CD4-positive, alpha-beta memory T cell (primary cell): ENCODE measurements at regions not wholly inside any gene's neighbourhood (a gene's known extent, or its start where the extent isn't known, plus 50 kb on each side); places are given as distances from the start of the nearest gene placed in this dataset.
"Not testable (repeated sequence)": the region's sequence is repeated elsewhere in the genome, so short reads cannot be mapped to it uniquely, and the experiment has no call there.

ENCODE experiments used
- CTCF ChIA-PET: fragments of 350-600 bp; sonication (Branson Sonifier 250); formaldehyde crosslinking; loops from one replicate; lab custom pipeline; 2021; ENCODE audit warnings: inconsistent platforms; ENCODE audit not compliant: partially characterized antibody; lab: Charles Lee
- POLR2A ChIA-PET: fragments of 350-600 bp; sonication (Branson Sonifier 250); formaldehyde crosslinking; loops from one replicate; lab custom pipeline; 2021; ENCODE audit not compliant: partially characterized antibody; lab: Charles Lee
- DNase-seq, 5 donors: peaks; one replicate each; pipeline versions ENCODE4 v3.0.0 to v3.0.0-alpha.2; 2020 to 2022; ENCODE audit warnings: mixed read lengths in 1 of 5
- H3K27ac ChIP-seq: one replicate; pipeline ENCODE4 v1.7.0; 2013; ENCODE audit warnings: low read depth, low read length
- H3K27me3 ChIP-seq: 2 replicates; pipeline ENCODE4 v1.7.0; 2013; ENCODE audit warnings: mild to moderate bottlenecking, low read length, moderate library complexity; ENCODE audit not compliant: insufficient read depth
- H3K36me3 ChIP-seq: 2 replicates; pipeline ENCODE4 v1.7.0; 2013; ENCODE audit warnings: mild to moderate bottlenecking, low read length, moderate library complexity; ENCODE audit not compliant: insufficient read depth
- H3K4me1 ChIP-seq: 2 replicates; pipeline ENCODE4 v1.7.0; 2013; ENCODE audit warnings: mild to moderate bottlenecking, low read length, moderate library complexity; ENCODE audit not compliant: insufficient read depth
- H3K4me3 ChIP-seq, 2 donors: one replicate each; pipeline ENCODE4 v1.7.0; 2013; ENCODE audit warnings: low read length in 2 of 2, mild to moderate bottlenecking in 1 of 2
- H3K9me3 ChIP-seq, 2 donors: one replicate each; pipeline ENCODE4 v1.7.0; 2013; ENCODE audit warnings: low read length in 2 of 2, control low read depth in 1 of 2; ENCODE audit not compliant: control insufficient read depth in 1 of 2
- H3K27ac Mint-ChIP-seq, 7 donors: one replicate each; pipeline ENCODE4 v1.8.0; 2020 to 2021; ENCODE audit warnings: mixed read lengths in 7 of 7, mild to moderate bottlenecking in 6 of 7, inconsistent platforms in 3 of 7, moderate library complexity in 3 of 7
- H3K27me3 Mint-ChIP-seq, 2 donors: one replicate each; pipeline ENCODE4 v1.8.0; 2020 to 2021; ENCODE audit warnings: mixed read lengths in 2 of 2
- H3K36me3 Mint-ChIP-seq, 2 donors: one replicate each; pipeline ENCODE4 v1.8.0; 2020 to 2021; ENCODE audit warnings: mixed read lengths in 2 of 2, inconsistent platforms in 1 of 2, mild to moderate bottlenecking in 1 of 2
- H3K4me1 Mint-ChIP-seq, 4 donors: one replicate each; pipeline ENCODE4 v1.8.0; 2020 to 2021; ENCODE audit warnings: mixed read lengths in 4 of 4, mild to moderate bottlenecking in 1 of 4
- H3K4me3 Mint-ChIP-seq, 8 donors: one replicate each; pipeline ENCODE4 v1.8.0; 2020 to 2021; ENCODE audit warnings: mixed read lengths in 8 of 8, mild to moderate bottlenecking in 7 of 8, moderate library complexity in 6 of 8, inconsistent platforms in 3 of 8
- H3K9me3 Mint-ChIP-seq, 8 donors: one replicate each; pipeline ENCODE4 v1.8.0; 2020 to 2021; ENCODE audit warnings: mixed read lengths in 8 of 8, mild to moderate bottlenecking in 5 of 8, inconsistent platforms in 3 of 8, moderate library complexity in 1 of 8
- intact Hi-C: fragments of 100-400 bp; cut with micrococcal nuclease; formaldehyde crosslinking; loops from one replicate; pipeline ENCODE4 v1.15.1; 2023

DNA sequence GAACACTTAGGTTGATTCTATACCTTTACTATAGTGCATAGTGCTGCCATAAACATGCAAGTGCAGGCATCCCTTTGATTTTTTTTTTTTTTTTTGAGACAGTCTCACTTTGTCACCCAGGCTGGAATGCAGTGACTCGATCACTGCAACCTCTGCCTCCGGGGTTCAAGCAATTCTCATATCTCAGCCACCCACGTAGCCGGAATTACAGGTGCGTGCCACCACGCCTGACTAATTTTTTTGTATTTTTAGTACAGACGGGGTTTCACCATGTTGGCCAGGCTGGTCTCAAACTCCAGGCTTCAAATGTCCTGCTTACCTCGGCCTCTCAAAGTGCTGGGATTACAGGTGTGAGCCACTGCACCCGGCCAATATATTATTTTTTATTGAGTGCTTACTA, 140.0 kb upstream of the OLIG3 start:
- H3K4me3 ChIP-seq, H3K36me3 ChIP-seq, H3K27ac Mint-ChIP-seq, intact Hi-C loops, CTCF ChIA-PET, H3K27me3 Mint-ChIP-seq, POLR2A ChIA-PET, H3K4me3 Mint-ChIP-seq, H3K4me1 ChIP-seq, H3K9me3 ChIP-seq, H3K9me3 Mint-ChIP-seq, H3K36me3 Mint-ChIP-seq, H3K27me3 ChIP-seq, DNase-seq, H3K27ac ChIP-seq: not testable (repeated sequence)
- H3K4me1 Mint-ChIP-seq = peaks cover 2 to 10% (median 8%) of the 10 kb centered on the region in 4 donors

DNA sequence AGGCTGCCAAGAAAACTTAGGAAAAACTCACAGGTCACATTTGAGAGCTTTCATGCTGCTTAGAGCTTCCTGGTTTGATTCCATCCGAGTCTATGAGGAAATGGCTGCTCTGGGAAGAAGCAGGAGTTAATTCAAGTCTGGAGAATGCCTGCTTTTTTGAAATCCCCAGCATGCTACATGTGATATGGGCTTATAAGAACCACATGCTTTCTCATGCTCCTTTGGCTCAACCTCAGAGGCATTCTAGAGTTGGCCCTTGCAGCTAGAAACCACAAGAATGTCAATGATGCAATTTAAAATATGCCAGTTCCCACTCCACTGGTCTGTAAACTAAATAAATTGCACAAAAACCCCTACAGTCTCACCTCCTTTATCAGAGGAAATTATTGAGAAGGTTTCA, 142.9 kb upstream of the OLIG3 start:
- Histone ChIP-seq H3K9me3 (no peaks in the 10 kb centered on the region), H3K27ac (no peak overlapping the region), H3K27me3 (no peaks in the 10 kb centered on the region), H3K4me1 (peaks cover 10% of the 10 kb centered on the region), H3K4me3 (no peak overlapping the region), H3K36me3 (no peaks in the 10 kb centered on the region)
- H3K36me3 Mint-ChIP-seq = no peaks in the 10 kb centered on the region
- peaks cover 6 to 15% (median 12%) of the 10 kb centered on the region in 4 donors for H3K4me1 Mint-ChIP-seq
- no peak overlapping the region for H3K4me3 Mint-ChIP-seq
- DNase-seq = no peak
- POLR2A ChIA-PET = no interaction called here
- peaks cover 0 to 3% of the 10 kb centered on the region in 2 donors for H3K27me3 Mint-ChIP-seq
- CTCF ChIA-PET = interaction anchor here (1.3 to 2.4 kb wide), 2 partner anchors 295 to 543 kb away, joined by 5 to 8 read pairs; no protein-coding TSS in a partner anchor
- intact Hi-C loops = no loop called here
- no peaks in the 10 kb centered on the region for H3K9me3 Mint-ChIP-seq
- H3K27ac Mint-ChIP-seq = no peak overlapping the region

DNA sequence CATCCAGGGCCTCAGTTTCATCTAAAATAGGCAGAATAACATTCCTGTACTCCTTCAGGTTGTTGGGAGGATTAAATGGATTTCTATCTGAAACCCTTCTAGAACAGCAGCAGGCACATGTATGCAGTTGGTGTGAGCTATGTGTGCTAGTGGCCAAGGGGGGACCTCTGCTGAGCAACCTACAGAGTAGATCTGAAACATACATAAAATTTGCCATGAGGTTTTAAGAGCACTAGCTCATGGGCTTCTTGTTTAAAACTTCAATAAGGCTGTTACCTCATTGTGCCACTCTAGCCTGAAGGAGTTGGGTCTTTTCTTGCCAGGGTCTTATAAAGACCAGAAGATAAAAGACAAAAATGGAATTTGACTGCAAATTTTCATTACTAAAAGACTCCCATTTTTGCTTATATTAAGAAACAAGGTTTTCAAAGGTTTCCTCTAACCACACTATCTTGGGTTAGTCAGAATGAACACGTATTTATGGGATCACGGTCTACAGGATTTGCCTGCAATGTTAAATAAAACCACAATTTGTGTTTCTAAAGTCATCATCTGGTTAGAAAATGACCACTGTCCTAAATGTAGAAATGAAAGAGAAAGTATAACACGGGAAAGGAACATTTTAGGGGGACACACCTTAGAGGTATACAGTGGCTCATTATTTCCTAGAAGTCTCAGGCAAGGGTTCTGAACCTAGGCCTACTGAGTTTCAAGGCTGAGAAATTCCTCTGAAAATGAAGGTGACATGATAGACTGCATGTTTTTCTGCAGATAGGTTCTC, 144.9 kb upstream of the OLIG3 start:
- Mint-ChIP-seq H3K27ac (peak overlapping the region in 4 of 7 donors; percentile 18 to 84 (median 32)), H3K4me1 (peaks cover 6 to 15% (median 12%) of the 10 kb centered on the region in 4 donors), H3K9me3 (no peaks in the 10 kb centered on the region), H3K36me3 (no peaks in the 10 kb centered on the region), H3K4me3 (peak overlapping the region in 6 of 8 donors; percentile 28 to 68 (median 56)), H3K27me3 (peaks cover 2 to 3% of the 10 kb centered on the region in 2 donors)
- no peaks in the 10 kb centered on the region for H3K27me3 ChIP-seq
- ChIA-PET POLR2A (interaction anchor here (0.5 to 0.7 kb wide), 3 partner anchors 215 to 230 kb away, joined by 3 to 4 read pairs (median 3); no protein-coding TSS in a partner anchor), CTCF (interaction anchor here (0.6 to 2.7 kb wide), 5 partner anchors 8 to 644 kb away, joined by 3 to 7 read pairs (median 3); no protein-coding TSS in a partner anchor)
- no peak for DNase-seq
- no peaks in the 10 kb centered on the region for H3K9me3 ChIP-seq
- H3K27ac ChIP-seq = no peak overlapping the region
- H3K36me3 ChIP-seq = no peaks in the 10 kb centered on the region
- intact Hi-C loops = no loop called here
- H3K4me1 ChIP-seq = peaks cover 10% of the 10 kb centered on the region
- H3K4me3 ChIP-seq = no peak overlapping the region

DNA sequence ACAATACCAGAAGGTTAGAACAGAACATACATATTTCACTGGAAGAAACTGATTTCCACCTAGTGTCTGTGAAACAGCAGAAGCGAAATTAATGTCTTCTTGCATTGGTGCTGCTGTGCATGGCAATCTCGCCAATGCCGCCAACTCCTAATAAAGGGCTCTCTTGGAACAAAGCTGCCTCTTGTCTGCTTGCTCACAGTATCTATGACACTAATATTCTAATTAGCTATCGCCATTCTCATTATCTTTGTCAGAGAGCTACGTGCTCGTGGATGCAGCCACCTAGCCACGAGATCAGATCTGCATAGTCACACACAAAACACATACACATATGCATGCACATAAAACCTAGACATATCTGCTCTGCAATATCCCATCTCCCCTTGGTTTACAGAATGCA, 145.9 kb upstream of the OLIG3 start:
- Histone ChIP-seq H3K4me1 (peaks cover 10% of the 10 kb centered on the region), H3K36me3 (no peaks in the 10 kb centered on the region), H3K27ac (no peak overlapping the region), H3K27me3 (no peaks in the 10 kb centered on the region), H3K4me3 (no peak overlapping the region), H3K9me3 (no peaks in the 10 kb centered on the region)
- ChIA-PET POLR2A (no interaction called here), CTCF (interaction anchor here (0.8 to 2.7 kb wide), 5 partner anchors 9 to 546 kb away, joined by 3 to 7 read pairs (median 4); no protein-coding TSS in a partner anchor)
- Mint-ChIP-seq H3K9me3 (no peaks in the 10 kb centered on the region), H3K27ac (no peak overlapping the region), H3K27me3 (peaks cover 4 to 5% of the 10 kb centered on the region in 2 donors), H3K4me1 (peaks cover 6 to 15% (median 12%) of the 10 kb centered on the region in 4 donors), H3K36me3 (no peaks in the 10 kb centered on the region), H3K4me3 (no peak overlapping the region)
- intact Hi-C loops = loop anchor here (2.0 kb wide), 1 partner anchor 335 kb away; no protein-coding TSS in a partner anchor
- DNase-seq = no peak

DNA sequence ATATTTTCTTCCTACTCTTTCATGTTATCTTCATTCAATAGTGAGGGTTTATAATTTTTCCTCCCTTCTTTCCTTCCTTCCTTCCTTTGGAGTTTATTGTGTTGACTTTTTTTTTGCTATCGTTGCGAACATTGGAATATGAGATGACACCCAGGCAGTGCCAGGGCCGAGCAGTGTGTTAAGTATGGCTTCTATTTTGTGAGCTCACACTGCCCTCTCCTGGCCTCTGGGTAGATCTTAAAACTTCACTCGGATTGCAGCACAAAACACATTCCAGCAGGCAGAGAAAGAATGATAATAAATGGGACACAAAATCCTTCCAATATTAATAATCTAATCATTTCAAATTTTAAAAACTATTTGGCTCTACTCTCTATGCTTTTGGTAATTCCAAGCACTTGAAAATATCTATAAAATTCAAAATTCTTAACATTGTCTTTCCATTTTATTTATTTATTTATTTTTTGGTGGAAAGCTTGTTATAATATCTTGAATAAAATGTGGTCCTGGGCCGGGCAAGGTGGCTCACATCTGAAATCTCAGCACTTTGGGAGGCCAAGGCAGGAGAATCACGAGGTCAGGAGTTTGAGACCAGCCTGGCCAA, 147.4 kb upstream of the OLIG3 start:
- peak; percentile 58 to 66 (median 64) for DNase-seq
- H3K36me3 ChIP-seq = no peaks in the 10 kb centered on the region
- Mint-ChIP-seq H3K4me3 (no peak overlapping the region), H3K36me3 (no peaks in the 10 kb centered on the region), H3K27me3 (peaks cover 4 to 5% of the 10 kb centered on the region in 2 donors), H3K4me1 (peaks cover 6 to 15% (median 12%) of the 10 kb centered on the region in 4 donors), H3K27ac (no peak overlapping the region), H3K9me3 (no peaks in the 10 kb centered on the region)
- no peaks in the 10 kb centered on the region for H3K27me3 ChIP-seq
- peaks cover 10% of the 10 kb centered on the region for H3K4me1 ChIP-seq
- ChIA-PET CTCF (interaction anchor here (0.6 to 1.5 kb wide), 14 partner anchors 9 to 565 kb away, joined by 3 to 16 read pairs (median 4); no protein-coding TSS in a partner anchor), POLR2A (interaction anchor here (1.0 kb wide), 1 partner anchor 327 kb away, joined by 3 read pairs; no protein-coding TSS in a partner anchor)
- H3K27ac ChIP-seq = no peak overlapping the region
- H3K4me3 ChIP-seq = no peak overlapping the region
- intact Hi-C loops = loop anchor here (1.0 to 2.0 kb wide), 9 partner anchors 52 to 673 kb away; no protein-coding TSS in a partner anchor
- H3K9me3 ChIP-seq = no peaks in the 10 kb centered on the region

DNA sequence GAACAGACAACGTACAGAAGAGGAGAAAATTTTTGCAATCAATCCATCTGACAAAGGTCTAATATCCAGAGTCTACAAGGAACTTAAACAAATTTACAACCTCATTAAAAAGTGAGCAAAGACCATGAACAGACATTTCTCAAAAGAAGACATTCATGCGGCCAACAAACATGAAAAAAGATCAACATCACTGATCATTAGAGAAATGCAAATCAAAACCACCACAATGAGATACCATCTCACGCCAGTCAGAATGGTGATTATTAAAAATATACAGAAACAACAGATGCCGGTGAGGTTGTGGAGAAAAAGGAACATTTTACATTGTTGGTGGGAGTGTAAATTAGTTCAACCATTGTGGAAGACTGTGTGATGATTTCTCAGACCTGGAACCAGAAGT, 149.0 kb upstream of the OLIG3 start:
- H3K9me3 Mint-ChIP-seq, intact Hi-C loops, H3K9me3 ChIP-seq, H3K36me3 ChIP-seq, POLR2A ChIA-PET, H3K27ac Mint-ChIP-seq, H3K27ac ChIP-seq, H3K36me3 Mint-ChIP-seq, DNase-seq, H3K27me3 ChIP-seq, H3K4me3 ChIP-seq, H3K4me3 Mint-ChIP-seq: not testable (repeated sequence)
- Mint-ChIP-seq H3K4me1 (peaks cover 6 to 14% (median 12%) of the 10 kb centered on the region in 4 donors), H3K27me3 (peaks cover 7 to 13% of the 10 kb centered on the region in 2 donors)
- peaks cover 10% of the 10 kb centered on the region for H3K4me1 ChIP-seq
- CTCF ChIA-PET = interaction anchor here (0.6 kb wide), 1 partner anchor 53 kb away, joined by 5 read pairs; no protein-coding TSS in a partner anchor

DNA sequence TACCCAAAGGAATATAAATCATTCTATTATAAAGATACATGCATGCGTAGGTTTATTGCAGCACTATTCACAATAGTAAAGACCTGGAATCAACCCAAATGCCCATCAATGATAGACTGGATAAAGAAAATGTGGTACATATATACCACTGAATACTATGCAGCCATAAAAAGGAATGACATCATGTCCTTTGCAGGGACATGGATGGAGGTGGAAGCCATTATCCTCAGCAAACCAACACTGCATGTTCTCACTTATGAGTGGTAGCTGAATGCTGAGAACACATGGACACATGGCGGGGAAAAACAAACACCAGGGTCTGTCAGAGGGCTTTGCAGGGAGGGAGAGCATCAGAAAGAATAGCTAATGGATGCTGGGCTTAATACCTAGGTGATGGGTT, 149.4 kb upstream of the OLIG3 start:
- DNase-seq, H3K27ac ChIP-seq, H3K9me3 ChIP-seq, intact Hi-C loops, H3K36me3 Mint-ChIP-seq, H3K4me1 Mint-ChIP-seq, POLR2A ChIA-PET, H3K27ac Mint-ChIP-seq, H3K9me3 Mint-ChIP-seq, H3K4me3 Mint-ChIP-seq, H3K4me3 ChIP-seq, H3K27me3 ChIP-seq, H3K36me3 ChIP-seq: not testable (repeated sequence)
- CTCF ChIA-PET = interaction anchor here (0.6 kb wide), 1 partner anchor 53 kb away, joined by 5 read pairs; no protein-coding TSS in a partner anchor
- peaks cover 10% of the 10 kb centered on the region for H3K4me1 ChIP-seq
- peaks cover 8 to 13% of the 10 kb centered on the region in 2 donors for H3K27me3 Mint-ChIP-seq
